ENCODE measurements at regions not wholly inside any gene's neighbourhood (a gene's known extent, or its start where the extent isn't known, plus 50 kb on each side); places are given as distances from the start of the nearest gene placed in this dataset.
"Not testable (repeated sequence)": the region's sequence is repeated elsewhere in the genome, so short reads cannot be mapped to it uniquely, and the experiment has no call there.

GRCh38 chr7:12839508-12840153 lies 152.2 kb downstream of the ARL4A start:
- no peak for DNase-seq (ENCODE audit: low spot score)
- WGBS = 79% methylated on average over 11 of the region's 11 CpGs
- no peak overlapping the region for H3K27ac ChIP-seq (ENCODE audit: low read depth in 1 of 2, low read length in 2 of 2)

GRCh38 chr7:12844732-12845131 lies 157.3 kb downstream of the ARL4A start:
- not testable (repeated sequence) for DNase-seq (ENCODE audit: low spot score); H3K9ac ChIP-seq (ENCODE audit: low read depth in 1 of 2, low read length in 2 of 2); H3K4me3 ChIP-seq (ENCODE audit: low read depth in 1 of 3, low read length in 3 of 3); H3K36me3 ChIP-seq (ENCODE audit: control insufficient read depth in 4 of 4, insufficient read depth in 3 of 4, low read depth in 1 of 4, low read length in 3 of 4); H3K27ac ChIP-seq (ENCODE audit: low read depth in 1 of 2, low read length in 2 of 2); H3K4me1 ChIP-seq (ENCODE audit: control insufficient read depth in 4 of 4, insufficient read depth in 4 of 4, low read length in 3 of 4); H3K27me3 ChIP-seq (ENCODE audit: control insufficient read depth in 4 of 4, insufficient read depth in 4 of 4, low read length in 3 of 4)
- H3K9me3 ChIP-seq (ENCODE audit: control insufficient read depth in 4 of 4, low read length in 3 of 4) = peaks cover 0 to 15% (median 4%) of the 10 kb centered on the region in 4 donors

More at GRCh38 chr7:12839508-12840153, 152.2 kb downstream of the ARL4A start:
- no peaks in the 10 kb centered on the region for H3K36me3 ChIP-seq (ENCODE audit: control insufficient read depth in 4 of 4, insufficient read depth in 3 of 4, low read depth in 1 of 4, low read length in 3 of 4)
- no peak overlapping the region for H3K4me3 ChIP-seq (ENCODE audit: low read depth in 1 of 3, low read length in 3 of 3)
- no peaks in the 10 kb centered on the region for H3K27me3 ChIP-seq (ENCODE audit: control insufficient read depth in 4 of 4, insufficient read depth in 4 of 4, low read length in 3 of 4)
- no peak overlapping the region for H3K9ac ChIP-seq (ENCODE audit: low read depth in 1 of 2, low read length in 2 of 2)
- peaks cover 0 to 6% (median 1%) of the 10 kb centered on the region in 4 donors for H3K9me3 ChIP-seq (ENCODE audit: control insufficient read depth in 4 of 4, low read length in 3 of 4)
- no peak for TF ChIP-seq FOXA1 (IDR thresholded peaks at IDR 0.05)
- TF ChIP-seq NR2F2 (IDR thresholded peaks at IDR 0.05) = no peak
- no peak for TF ChIP-seq GABPA (IDR thresholded peaks at IDR 0.05 in 1 of 2, conservative IDR thresholded peaks at IDR 0.05 in 1 of 2)
- TF ChIP-seq ZBTB33 (IDR thresholded peaks at IDR 0.05) = no peak
- TF ChIP-seq SP1 (IDR thresholded peaks at IDR 0.05) = no peak
- no peaks in the 10 kb centered on the region for H3K4me1 ChIP-seq (ENCODE audit: control insufficient read depth in 4 of 4, insufficient read depth in 4 of 4, low read length in 3 of 4)

GRCh38 chr7:12847001-12847400 lies 159.6 kb downstream of the ARL4A start:
- 91% methylated on average over 1 of the region's 1 CpG for WGBS
- Histone ChIP-seq H3K9me3 (ENCODE audit: control insufficient read depth in 4 of 4, low read length in 3 of 4) (peaks cover 0 to 15% (median 4%) of the 10 kb centered on the region in 4 donors), H3K4me1 (ENCODE audit: control insufficient read depth in 4 of 4, insufficient read depth in 4 of 4, low read length in 3 of 4) (no peaks in the 10 kb centered on the region), H3K27me3 (ENCODE audit: control insufficient read depth in 4 of 4, insufficient read depth in 4 of 4, low read length in 3 of 4) (no peaks in the 10 kb centered on the region), H3K27ac (ENCODE audit: low read depth in 1 of 2, low read length in 2 of 2) (no peak overlapping the region), H3K36me3 (ENCODE audit: control insufficient read depth in 4 of 4, insufficient read depth in 3 of 4, low read depth in 1 of 4, low read length in 3 of 4) (no peaks in the 10 kb centered on the region), H3K4me3 (ENCODE audit: low read depth in 1 of 3, low read length in 3 of 3) (no peak overlapping the region), H3K9ac (ENCODE audit: low read depth in 1 of 2, low read length in 2 of 2) (no peak overlapping the region)
- no peak for DNase-seq (ENCODE audit: low spot score)
- TF ChIP-seq CTCF (IDR thresholded peaks at IDR 0.05; ENCODE audit: low read depth, low read length, missing input control) = no peak
- TF ChIP-seq RAD21 (IDR thresholded peaks at IDR 0.05) = no peak
- TF ChIP-seq GABPA (IDR thresholded peaks at IDR 0.05 in 1 of 2, conservative IDR thresholded peaks at IDR 0.05 in 1 of 2) = no peak
- no peak for TF ChIP-seq HNF4A (conservative IDR thresholded peaks at IDR 0.05)
- no peak for TF ChIP-seq ZBTB33 (IDR thresholded peaks at IDR 0.05)
- no peak for TF ChIP-seq FOXA2 (IDR thresholded peaks at IDR 0.05)
- TF ChIP-seq ATF3 (IDR thresholded peaks at IDR 0.05) = no peak
- no peak for TF ChIP-seq FOXA1 (IDR thresholded peaks at IDR 0.05)
- TF ChIP-seq RXRA (IDR thresholded peaks at IDR 0.05) = no peak
- TF ChIP-seq YY1 (IDR thresholded peaks at IDR 0.05) = no peak

All from liver (tissue), 8 donors.